GM12891 (cell line): ENCODE measurements at regions not wholly inside any gene's neighbourhood (a gene's known extent, or its start where the extent isn't known, plus 50 kb on each side); places are given as distances from the start of the nearest gene placed in this dataset.

Source experiments
- POLR2A ChIP-seq: IDR thresholded peaks from 2 replicates; pipeline ENCODE4 v1.6.1; 2011; ENCODE audit warnings: low read depth, low read length, control low read depth
- POLR2AphosphoS5 ChIP-seq: IDR thresholded peaks from 2 replicates; pipeline ENCODE4 v1.6.1; 2011; ENCODE audit warnings: low read depth, low read length, control low read depth
- POU2F2 ChIP-seq: IDR thresholded peaks from 2 replicates; pipeline ENCODE4 v1.6.1; 2011; ENCODE audit warnings: low read depth, mild to moderate bottlenecking, control low read depth, low read length, moderate library complexity
- SPI1 ChIP-seq: IDR thresholded peaks from 2 replicates; pipeline ENCODE4 v1.6.1; 2011; ENCODE audit warnings: low read depth, low read length, control low read depth

GRCh38 chr4:119870856-119871255 lies 195.8 kb downstream of the MAD2L1 start:
- TF ChIP-seq POLR2AphosphoS5 (no peak), POLR2A (no peak), SPI1 (no peak), POU2F2 (no peak)
